ENCODE measurements at regions not wholly inside any gene's neighbourhood (a gene's known extent, or its start where the extent isn't known, plus 50 kb on each side); places are given as distances from the start of the nearest gene placed in this dataset.

- TF ChIP-seq THRA (CRISPR knock-in tag; IDR thresholded peaks at IDR 0.05; ENCODE audit: borderline replicate concordance) (no peak), HOMEZ (CRISPR knock-in tag; IDR thresholded peaks at IDR 0.05; ENCODE audit: low read depth) (no peak), SMC3 (IDR thresholded peaks at IDR 0.05; ENCODE audit: low read length) (no peak)
These were observed 189.8 kb upstream of the MAP3K1 start for GRCh38 chr5:56625541-56625940.

Data from HepG2 (cell line).